PC-9 (cell line): ENCODE measurements at regions not wholly inside any gene's neighbourhood (a gene's known extent, or its start where the extent isn't known, plus 50 kb on each side); places are given as distances from the start of the nearest gene placed in this dataset.

ENCODE experiments used
- CTCF ChIP-seq: fragments of 200-600 bp; sonication (generic); conservative IDR thresholded peaks from 2 replicates; pipeline ENCODE4 v1.6.1; 2017; ENCODE audit warnings: mixed run types, antibody characterized with exemption, mild to moderate bottlenecking, moderate library complexity
- EZH2 ChIP-seq: fragments of 200-600 bp; sonication (generic); IDR thresholded peaks from 2 replicates; pipeline ENCODE4 v1.8.0; 2017; ENCODE audit warnings: antibody characterized with exemption, low read depth

GRCh38 chr14:81982046-81982445 is 448.4 kb upstream of the SEL1L start:
- TF ChIP-seq CTCF (no peak), EZH2 (no peak)
